ENCODE measurements at regions not wholly inside any gene's neighbourhood (a gene's known extent, or its start where the extent isn't known, plus 50 kb on each side); places are given as distances from the start of the nearest gene placed in this dataset.
A peak's percentile ranks its signal among the peaks of the same experiment; 100 is the strongest.

- DNase-seq (ENCODE audit: low spot score, unreplicated experiment), result no peak
- Mint-ChIP-seq H3K9me3 (ENCODE audit: low read depth) (no peaks in the 10 kb centered on the region), H3K36me3 (ENCODE audit: insufficient read depth) (no peaks in the 10 kb centered on the region), H3K27me3 (peaks cover 32% of the 10 kb centered on the region), H3K4me1 (ENCODE audit: low read depth) (peaks cover 5% of the 10 kb centered on the region), H3K27ac (no peak overlapping the region), H3K4me3 (ENCODE audit: low read depth) (no peak overlapping the region)
- no peak for TF ChIP-seq CTCF (IDR thresholded peaks at IDR 0.05; ENCODE audit: unreplicated experiment)
These were observed 754.3 kb upstream of the TBX3 start for GRCh38 chr12:115438314-115438713.

GRCh38 chr12:115437061-115437567 lies 753.1 kb upstream of the TBX3 start:
- no peak for DNase-seq (ENCODE audit: low spot score, unreplicated experiment)
- Mint-ChIP-seq H3K36me3 (ENCODE audit: insufficient read depth) (no peaks in the 10 kb centered on the region), H3K27ac (no peak overlapping the region)

GRCh38 chr12:115433014-115433634 lies 749.1 kb upstream of the TBX3 start:
- TF ChIP-seq CTCF (IDR thresholded peaks at IDR 0.05; ENCODE audit: unreplicated experiment), result no peak
- H3K4me3 Mint-ChIP-seq (ENCODE audit: low read depth), result no peak overlapping the region
- peaks cover 5% of the 10 kb centered on the region for H3K27me3 Mint-ChIP-seq
- no peaks in the 10 kb centered on the region for H3K36me3 Mint-ChIP-seq (ENCODE audit: insufficient read depth)
- no peak for DNase-seq (ENCODE audit: low spot score, unreplicated experiment)
- peaks cover 12% of the 10 kb centered on the region for H3K4me1 Mint-ChIP-seq (ENCODE audit: low read depth)
- H3K9me3 Mint-ChIP-seq (ENCODE audit: low read depth), result no peaks in the 10 kb centered on the region
- peak overlapping the region; percentile 67 for H3K27ac Mint-ChIP-seq

More at GRCh38 chr12:115437061-115437567, 753.1 kb upstream of the TBX3 start:
- no peaks in the 10 kb centered on the region for H3K9me3 Mint-ChIP-seq (ENCODE audit: low read depth)
- H3K4me1 Mint-ChIP-seq (ENCODE audit: low read depth), result peaks cover 11% of the 10 kb centered on the region
- no peak for TF ChIP-seq CTCF (IDR thresholded peaks at IDR 0.05; ENCODE audit: unreplicated experiment)
- H3K4me3 Mint-ChIP-seq (ENCODE audit: low read depth), result no peak overlapping the region
- peaks cover 21% of the 10 kb centered on the region for H3K27me3 Mint-ChIP-seq

- no peak overlapping the region for H3K27ac Mint-ChIP-seq
- no peaks in the 10 kb centered on the region for H3K9me3 Mint-ChIP-seq (ENCODE audit: low read depth)
- DNase-seq (ENCODE audit: low spot score, unreplicated experiment), result no peak
- no peak for TF ChIP-seq CTCF (IDR thresholded peaks at IDR 0.05; ENCODE audit: unreplicated experiment)
- H3K4me3 Mint-ChIP-seq (ENCODE audit: low read depth), result no peak overlapping the region
- H3K36me3 Mint-ChIP-seq (ENCODE audit: insufficient read depth), result no peaks in the 10 kb centered on the region
- peaks cover 3% of the 10 kb centered on the region for H3K27me3 Mint-ChIP-seq
- H3K4me1 Mint-ChIP-seq (ENCODE audit: low read depth), result peaks cover 16% of the 10 kb centered on the region
These were observed 746.7 kb upstream of the TBX3 start for GRCh38 chr12:115430636-115431035.

- Mint-ChIP-seq H3K36me3 (ENCODE audit: insufficient read depth) (no peaks in the 10 kb centered on the region), H3K9me3 (ENCODE audit: low read depth) (no peaks in the 10 kb centered on the region), H3K27ac (peak overlapping the region; percentile 29), H3K4me3 (ENCODE audit: low read depth) (no peak overlapping the region), H3K27me3 (no peaks in the 10 kb centered on the region), H3K4me1 (ENCODE audit: low read depth) (peaks cover 15% of the 10 kb centered on the region)
- no peak for TF ChIP-seq CTCF (IDR thresholded peaks at IDR 0.05; ENCODE audit: unreplicated experiment)
- DNase-seq (ENCODE audit: low spot score, unreplicated experiment), result no peak
These were observed 742.8 kb upstream of the TBX3 start for GRCh38 chr12:115426732-115427131.
